ENCODE measurements at regions not wholly inside any gene's neighbourhood (a gene's known extent, or its start where the extent isn't known, plus 50 kb on each side); places are given as distances from the start of the nearest gene placed in this dataset.
A peak's percentile ranks its signal among the peaks of the same experiment; 100 is the strongest.
"Not testable (repeated sequence)": the region's sequence is repeated elsewhere in the genome, so short reads cannot be mapped to it uniquely, and the experiment has no call there.

DNA sequence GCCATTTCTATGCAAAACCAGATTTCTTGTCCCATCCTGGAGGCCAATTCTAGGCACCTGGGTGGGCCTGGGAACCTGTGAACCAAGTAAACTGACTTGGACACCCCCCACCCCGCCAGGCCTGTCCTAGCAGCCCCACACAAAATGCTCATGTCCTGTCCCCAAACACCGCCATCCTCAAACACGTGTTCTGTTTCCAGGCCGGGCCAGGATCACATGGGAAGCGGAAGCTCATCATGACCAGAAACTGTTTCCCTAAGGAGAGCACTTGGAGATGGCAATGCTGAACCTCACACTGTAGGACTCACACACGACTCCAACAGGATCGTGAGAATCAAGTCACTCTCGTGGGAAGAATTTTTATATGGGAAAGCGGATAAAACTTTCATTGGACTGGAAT is 78.7 kb upstream of the DRD5 start:
- not testable (repeated sequence) for DNase-seq (ENCODE audit: low read depth)

DNA sequence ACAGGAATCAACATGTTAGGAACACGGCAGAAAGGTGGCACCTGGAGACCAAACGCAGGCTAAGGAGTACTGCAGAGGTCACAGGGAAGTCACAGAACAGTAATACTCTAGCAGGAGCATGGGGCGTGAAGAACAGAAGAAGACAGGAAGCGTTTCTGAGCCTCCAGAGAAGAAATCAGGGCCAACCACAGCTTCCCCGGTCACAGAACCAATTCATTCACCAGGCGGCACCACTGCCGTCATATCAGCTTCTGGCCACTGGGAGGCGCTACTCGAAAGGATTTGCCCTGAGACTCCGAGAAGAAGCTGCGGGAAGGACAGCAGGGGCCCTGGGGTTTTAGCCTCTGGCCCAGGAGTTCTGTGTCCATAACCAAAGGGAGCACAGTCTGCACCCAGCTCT is 78.0 kb upstream of the DRD5 start:
- peak; percentile 14 for DNase-seq (ENCODE audit: low read depth)

GRCh38 chr4:9704126-9704525 is 77.3 kb upstream of the DRD5 start:
- DNase-seq (ENCODE audit: low read depth), result not testable (repeated sequence)

DNA sequence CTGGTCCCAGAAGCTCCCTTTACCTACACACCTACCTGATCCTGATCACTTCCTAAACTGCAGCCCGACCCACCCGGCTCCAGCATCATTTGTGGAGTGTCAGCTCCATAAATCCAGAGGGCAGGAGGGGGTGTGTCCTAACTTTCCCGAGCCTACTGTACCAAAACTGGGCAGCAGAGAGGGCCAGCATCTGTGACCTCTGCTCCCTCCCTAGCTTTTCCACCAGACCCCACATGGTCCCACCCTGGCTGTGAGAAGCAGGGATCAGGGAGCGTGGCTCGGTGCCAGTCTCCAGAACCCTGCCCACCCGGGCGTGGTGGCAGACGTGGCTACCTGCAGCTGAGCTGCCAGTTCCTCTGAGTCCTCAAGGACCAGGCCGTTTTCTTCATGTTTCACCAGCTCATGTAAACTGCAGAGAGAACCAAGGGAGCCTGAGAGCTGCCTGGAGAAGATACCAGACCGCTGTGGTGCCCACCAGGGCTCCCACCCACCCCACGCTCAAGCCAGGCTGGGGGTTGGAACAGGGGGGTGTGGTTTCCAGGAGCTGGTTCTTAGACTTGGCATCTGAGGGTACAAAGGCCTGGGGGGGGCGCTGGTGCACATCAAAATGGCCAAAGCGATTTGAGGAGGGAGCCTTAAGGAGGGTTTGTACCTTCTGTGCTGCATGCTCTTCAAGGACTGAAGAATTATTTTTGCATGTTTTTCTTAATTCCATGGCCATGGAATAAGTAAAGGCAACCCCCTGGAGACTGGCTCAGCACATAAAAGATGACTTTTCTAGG is 76.7 kb upstream of the DRD5 start:
- no peak for DNase-seq (ENCODE audit: low read depth)

DNA sequence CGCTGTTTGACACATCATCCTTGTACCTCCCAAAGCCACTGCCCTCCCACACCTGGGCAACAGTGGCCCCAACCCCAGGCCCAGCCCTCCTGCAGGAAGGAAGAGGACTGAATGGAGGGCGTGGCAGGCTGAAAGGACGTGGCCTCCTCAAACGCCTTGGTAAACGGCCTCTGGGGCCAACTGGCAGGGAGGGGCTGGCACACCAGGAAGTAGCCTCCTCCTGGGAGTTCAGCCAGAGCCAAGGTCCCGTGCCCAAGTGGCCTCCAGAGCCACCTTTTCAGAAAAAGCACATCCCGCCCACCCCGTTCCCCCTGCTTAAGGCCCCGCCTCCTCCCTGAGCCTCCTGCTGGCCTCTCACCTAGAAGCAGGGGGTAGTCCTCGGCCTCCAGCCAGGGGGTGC is 74.2 kb upstream of the DRD5 start:
- not testable (repeated sequence) for DNase-seq (ENCODE audit: low read depth)

- not testable (repeated sequence) for DNase-seq (ENCODE audit: low read depth)
These were observed 73.5 kb upstream of the DRD5 start for GRCh38 chr4:9707936-9708335.

GRCh38 chr4:9709724-9710123 is 71.7 kb upstream of the DRD5 start:
- no peak for DNase-seq (ENCODE audit: low read depth)

GRCh38 chr4:9715271-9715670 is 66.2 kb upstream of the DRD5 start:
- DNase-seq (ENCODE audit: low read depth), result not testable (repeated sequence)

DNA sequence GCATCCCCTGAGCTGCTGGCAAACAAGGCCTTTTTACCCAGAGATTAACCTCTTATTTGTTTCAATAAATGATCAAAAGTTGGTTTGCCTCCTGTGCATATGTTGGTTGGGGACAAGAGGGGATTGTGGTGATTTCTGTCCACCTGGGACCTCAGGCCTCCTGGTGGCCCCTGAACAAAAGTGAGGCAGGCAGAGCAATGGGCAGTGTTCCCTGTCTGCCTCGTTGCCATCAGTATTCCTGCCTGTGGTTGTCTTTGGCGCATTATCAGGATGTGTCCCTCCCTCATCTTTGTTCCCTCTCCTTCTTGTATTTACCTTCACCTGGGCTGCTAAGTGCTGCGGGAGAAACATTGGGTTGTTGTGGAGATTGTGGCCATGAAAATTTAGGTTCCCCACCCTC is 65.3 kb upstream of the DRD5 start:
- DNase-seq (ENCODE audit: low read depth), result no peak

DNA sequence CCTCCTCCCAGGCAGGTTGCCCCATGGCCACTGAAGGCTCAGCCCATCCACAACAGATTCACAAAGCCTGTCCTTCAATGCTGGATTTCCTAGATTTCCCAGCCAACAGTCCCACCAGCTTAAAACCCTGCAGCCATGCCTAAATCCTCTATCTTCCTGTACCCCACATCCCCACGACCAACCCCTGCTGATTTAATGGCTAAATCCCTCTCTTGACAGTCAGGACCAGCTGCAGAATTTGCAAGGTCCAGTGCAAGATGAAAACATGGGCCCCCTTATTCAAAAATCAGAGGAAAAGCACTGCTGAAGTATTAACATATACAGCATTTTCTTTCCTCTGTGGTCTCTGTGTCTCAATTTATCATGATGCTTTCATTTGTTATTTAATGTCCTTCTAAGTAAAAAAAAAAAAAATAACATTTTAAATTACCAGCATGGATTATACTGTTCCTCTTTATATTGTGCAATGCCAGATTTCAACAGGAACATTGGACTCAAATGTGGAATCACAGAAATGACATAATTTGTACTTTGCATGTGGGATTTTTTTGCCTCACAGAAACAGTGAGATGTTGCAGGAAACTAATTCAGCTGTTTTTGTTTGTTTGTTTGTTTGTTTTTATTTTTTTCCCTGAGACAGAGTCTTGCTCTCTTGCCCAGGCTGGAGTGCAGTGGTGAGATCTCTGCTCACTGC is 63.0 kb upstream of the DRD5 start:
- DNase-seq (ENCODE audit: low read depth), result not testable (repeated sequence)

- not testable (repeated sequence) for DNase-seq (ENCODE audit: low read depth)
These were observed 59.3 kb upstream of the DRD5 start for GRCh38 chr4:9722131-9722530.

Data from LHCN-M2 (cell line).